ENCODE measurements at regions not wholly inside any gene's neighbourhood (a gene's known extent, or its start where the extent isn't known, plus 50 kb on each side); places are given as distances from the start of the nearest gene placed in this dataset.

DNA sequence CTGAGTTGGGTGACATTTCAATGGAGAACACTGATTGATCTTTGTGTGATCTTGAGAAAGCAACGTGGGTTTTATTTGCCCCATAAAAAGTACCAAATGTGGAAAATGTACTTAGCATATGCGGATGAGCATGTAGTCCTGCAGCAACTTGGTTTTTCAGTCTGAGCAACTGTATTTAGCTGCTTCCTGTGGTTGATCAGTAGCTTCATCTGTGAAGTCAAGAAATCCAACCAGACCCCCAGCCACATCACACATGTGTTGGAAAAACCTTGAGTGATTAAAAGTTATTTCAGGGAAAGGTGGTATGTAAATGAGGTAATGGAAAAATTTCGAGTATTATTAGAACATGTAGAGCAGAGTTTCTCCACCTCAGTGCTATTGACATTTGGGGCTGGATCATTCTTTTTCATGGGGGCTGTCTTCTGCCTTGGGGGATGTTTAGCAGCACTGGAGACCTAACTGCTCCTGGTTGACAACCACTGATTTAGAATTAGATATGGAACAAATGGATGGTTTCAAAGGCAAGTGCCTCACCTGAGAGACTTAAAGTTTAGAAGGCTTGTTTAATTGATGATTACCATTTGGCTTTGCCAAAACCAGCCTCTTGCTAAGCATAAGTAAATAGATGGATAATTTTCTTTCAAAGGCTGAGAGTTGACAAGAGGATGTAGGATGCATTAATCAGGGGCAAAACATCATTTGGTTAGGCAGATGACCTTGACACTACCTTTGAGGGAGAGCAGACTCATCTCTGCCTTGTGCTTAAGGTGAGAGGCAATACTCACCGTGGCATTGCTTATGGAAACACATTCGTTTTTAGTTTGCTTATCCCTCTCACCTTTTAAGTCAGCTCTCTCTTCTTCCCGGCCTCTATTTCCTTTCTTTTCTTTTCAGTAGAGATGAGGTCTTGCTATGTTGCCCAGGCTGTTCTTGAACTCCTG is 193.0 kb upstream of the RPS6KA3 start:
- no peak overlapping the region for H3K4me3 ChIP-seq (ENCODE audit: low read depth, low read length)
- no peak overlapping the region for H3K27ac ChIP-seq (ENCODE audit: extremely low read depth, low read depth, low read length)
- no peaks in the 10 kb centered on the region for H3K4me1 ChIP-seq (ENCODE audit: control insufficient read depth, insufficient read depth, low read length)
- H3K9me3 ChIP-seq (ENCODE audit: control insufficient read depth, insufficient read depth, low read depth, low read length), result no peaks in the 10 kb centered on the region
- ChIA-PET CTCF (no interaction called here), POLR2A (no interaction called here)
- no peaks in the 10 kb centered on the region for H3K36me3 ChIP-seq (ENCODE audit: control insufficient read depth in 2 of 2, insufficient read depth in 1 of 2, low read length in 2 of 2)
- no peak for TF ChIP-seq MYNN (tag by site-specific recombination; IDR thresholded peaks at IDR 0.05; ENCODE audit: borderline replicate concordance)
- TF ChIP-seq ZNF426 (tag by site-specific recombination; IDR thresholded peaks at IDR 0.05), result no peak
- no peak for TF ChIP-seq TRIM28 (IDR thresholded peaks at IDR 0.05; ENCODE audit: borderline replicate concordance, low read length)

- no peak overlapping the region for H3K4me3 ChIP-seq (ENCODE audit: low read depth, low read length)
- ChIA-PET POLR2A (no interaction called here), CTCF (no interaction called here)
- no peaks in the 10 kb centered on the region for H3K4me1 ChIP-seq (ENCODE audit: control insufficient read depth, insufficient read depth, low read length)
- H3K36me3 ChIP-seq (ENCODE audit: control insufficient read depth in 2 of 2, insufficient read depth in 1 of 2, low read length in 2 of 2), result no peaks in the 10 kb centered on the region
- H3K27ac ChIP-seq (ENCODE audit: extremely low read depth, low read depth, low read length), result no peak overlapping the region
- H3K9me3 ChIP-seq (ENCODE audit: control insufficient read depth, insufficient read depth, low read depth, low read length), result no peaks in the 10 kb centered on the region
- TF ChIP-seq, protein P1, sequence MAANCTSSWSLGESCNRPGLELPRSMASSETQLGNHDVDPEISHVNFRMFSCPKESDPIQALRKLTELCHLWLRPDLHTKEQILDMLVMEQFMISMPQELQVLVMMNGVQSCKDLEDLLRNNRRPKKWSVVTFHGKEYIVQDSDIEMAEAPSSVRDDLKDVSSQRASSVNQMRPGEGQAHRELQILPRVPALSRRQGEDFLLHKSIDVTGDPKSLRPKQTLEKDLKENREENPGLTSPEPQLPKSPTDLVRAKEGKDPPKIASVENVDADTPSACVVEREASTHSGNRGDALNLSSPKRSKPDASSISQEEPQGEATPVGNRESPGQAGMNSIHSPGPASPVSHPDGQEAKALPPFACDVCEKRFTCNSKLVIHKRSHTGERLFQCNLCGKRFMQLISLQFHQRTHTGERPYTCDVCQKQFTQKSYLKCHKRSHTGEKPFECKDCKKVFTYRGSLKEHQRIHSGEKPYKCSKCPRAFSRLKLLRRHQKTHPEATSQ (tag by site-specific recombination; IDR thresholded peaks at IDR 0.05), result no peak
- TF ChIP-seq ZNF623 (tag by site-specific recombination; IDR thresholded peaks at IDR 0.05), result no peak
- no peak for TF ChIP-seq GFI1B (tag by site-specific recombination; IDR thresholded peaks at IDR 0.05)
- TF ChIP-seq ZNF350 (tag by site-specific recombination; IDR thresholded peaks at IDR 0.05), result no peak
- TF ChIP-seq ELK4 (IDR thresholded peaks at IDR 0.05; ENCODE audit: borderline replicate concordance, low read depth, low read length), result no peak
- no peak for TF ChIP-seq ZNF777 (tag by site-specific recombination; IDR thresholded peaks at IDR 0.05; ENCODE audit: borderline replicate concordance)
- no peak for TF ChIP-seq ZNF146 (tag by site-specific recombination; IDR thresholded peaks at IDR 0.05)
- TF ChIP-seq, protein P2, sequence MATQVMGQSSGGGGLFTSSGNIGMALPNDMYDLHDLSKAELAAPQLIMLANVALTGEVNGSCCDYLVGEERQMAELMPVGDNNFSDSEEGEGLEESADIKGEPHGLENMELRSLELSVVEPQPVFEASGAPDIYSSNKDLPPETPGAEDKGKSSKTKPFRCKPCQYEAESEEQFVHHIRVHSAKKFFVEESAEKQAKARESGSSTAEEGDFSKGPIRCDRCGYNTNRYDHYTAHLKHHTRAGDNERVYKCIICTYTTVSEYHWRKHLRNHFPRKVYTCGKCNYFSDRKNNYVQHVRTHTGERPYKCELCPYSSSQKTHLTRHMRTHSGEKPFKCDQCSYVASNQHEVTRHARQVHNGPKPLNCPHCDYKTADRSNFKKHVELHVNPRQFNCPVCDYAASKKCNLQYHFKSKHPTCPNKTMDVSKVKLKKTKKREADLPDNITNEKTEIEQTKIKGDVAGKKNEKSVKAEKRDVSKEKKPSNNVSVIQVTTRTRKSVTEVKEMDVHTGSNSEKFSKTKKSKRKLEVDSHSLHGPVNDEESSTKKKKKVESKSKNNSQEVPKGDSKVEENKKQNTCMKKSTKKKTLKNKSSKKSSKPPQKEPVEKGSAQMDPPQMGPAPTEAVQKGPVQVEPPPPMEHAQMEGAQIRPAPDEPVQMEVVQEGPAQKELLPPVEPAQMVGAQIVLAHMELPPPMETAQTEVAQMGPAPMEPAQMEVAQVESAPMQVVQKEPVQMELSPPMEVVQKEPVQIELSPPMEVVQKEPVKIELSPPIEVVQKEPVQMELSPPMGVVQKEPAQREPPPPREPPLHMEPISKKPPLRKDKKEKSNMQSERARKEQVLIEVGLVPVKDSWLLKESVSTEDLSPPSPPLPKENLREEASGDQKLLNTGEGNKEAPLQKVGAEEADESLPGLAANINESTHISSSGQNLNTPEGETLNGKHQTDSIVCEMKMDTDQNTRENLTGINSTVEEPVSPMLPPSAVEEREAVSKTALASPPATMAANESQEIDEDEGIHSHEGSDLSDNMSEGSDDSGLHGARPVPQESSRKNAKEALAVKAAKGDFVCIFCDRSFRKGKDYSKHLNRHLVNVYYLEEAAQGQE (tag by site-specific recombination; IDR thresholded peaks at IDR 0.05), result no peak
- TF ChIP-seq, protein P3, sequence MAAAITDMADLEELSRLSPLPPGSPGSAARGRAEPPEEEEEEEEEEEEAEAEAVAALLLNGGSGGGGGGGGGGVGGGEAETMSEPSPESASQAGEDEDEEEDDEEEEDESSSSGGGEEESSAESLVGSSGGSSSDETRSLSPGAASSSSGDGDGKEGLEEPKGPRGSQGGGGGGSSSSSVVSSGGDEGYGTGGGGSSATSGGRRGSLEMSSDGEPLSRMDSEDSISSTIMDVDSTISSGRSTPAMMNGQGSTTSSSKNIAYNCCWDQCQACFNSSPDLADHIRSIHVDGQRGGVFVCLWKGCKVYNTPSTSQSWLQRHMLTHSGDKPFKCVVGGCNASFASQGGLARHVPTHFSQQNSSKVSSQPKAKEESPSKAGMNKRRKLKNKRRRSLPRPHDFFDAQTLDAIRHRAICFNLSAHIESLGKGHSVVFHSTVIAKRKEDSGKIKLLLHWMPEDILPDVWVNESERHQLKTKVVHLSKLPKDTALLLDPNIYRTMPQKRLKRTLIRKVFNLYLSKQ (tag by site-specific recombination; IDR thresholded peaks at IDR 0.05; ENCODE audit: borderline replicate concordance), result no peak
- no peak for TF ChIP-seq ZBTB11 (tag by site-specific recombination; conservative IDR thresholded peaks at IDR 0.05; ENCODE audit: low read depth)
- no peak for TF ChIP-seq ZNF10 (tag by site-specific recombination; IDR thresholded peaks at IDR 0.05)
- TF ChIP-seq, protein P4, sequence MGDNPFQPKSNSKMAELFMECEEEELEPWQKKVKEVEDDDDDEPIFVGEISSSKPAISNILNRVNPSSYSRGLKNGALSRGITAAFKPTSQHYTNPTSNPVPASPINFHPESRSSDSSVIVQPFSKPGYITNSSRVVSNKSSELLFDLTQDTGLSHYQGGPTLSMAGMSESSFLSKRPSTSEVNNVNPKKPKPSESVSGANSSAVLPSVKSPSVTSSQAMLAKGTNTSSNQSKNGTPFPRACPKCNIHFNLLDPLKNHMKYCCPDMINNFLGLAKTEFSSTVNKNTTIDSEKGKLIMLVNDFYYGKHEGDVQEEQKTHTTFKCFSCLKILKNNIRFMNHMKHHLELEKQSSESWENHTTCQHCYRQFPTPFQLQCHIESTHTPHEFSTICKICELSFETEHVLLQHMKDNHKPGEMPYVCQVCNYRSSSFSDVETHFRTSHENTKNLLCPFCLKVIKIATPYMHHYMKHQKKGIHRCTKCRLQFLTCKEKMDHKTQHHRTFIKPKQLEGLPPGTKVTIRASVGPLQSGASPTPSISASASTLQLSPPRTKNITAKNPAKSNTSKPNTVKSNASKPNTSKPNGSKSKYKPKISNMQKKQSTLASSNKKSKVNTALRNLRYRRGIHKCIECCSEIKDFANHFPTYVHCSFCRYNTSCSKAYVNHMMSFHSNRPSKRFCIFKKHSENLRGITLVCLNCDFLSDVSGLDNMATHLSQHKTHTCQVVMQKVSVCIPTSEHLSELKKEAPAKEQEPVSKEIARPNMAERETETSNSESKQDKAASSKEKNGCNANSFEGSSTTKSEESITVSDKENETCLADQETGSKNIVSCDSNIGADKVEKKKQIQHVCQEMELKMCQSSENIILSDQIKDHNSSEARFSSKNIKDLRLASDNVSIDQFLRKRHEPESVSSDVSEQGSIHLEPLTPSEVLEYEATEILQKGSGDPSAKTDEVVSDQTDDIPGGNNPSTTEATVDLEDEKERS (tag by site-specific recombination; IDR thresholded peaks at IDR 0.05), result no peak
- no peak for TF ChIP-seq ZNF660 (tag by site-specific recombination; IDR thresholded peaks at IDR 0.05)
- TF ChIP-seq ZNF341 (tag by site-specific recombination; IDR thresholded peaks at IDR 0.05; ENCODE audit: low read depth), result no peak
Measured at GRCh38 chrX:20456971-20457370, 190.3 kb upstream of the RPS6KA3 start.
